WTC11 (cell line): ENCODE measurements at regions not wholly inside any gene's neighbourhood (a gene's known extent, or its start where the extent isn't known, plus 50 kb on each side); places are given as distances from the start of the nearest gene placed in this dataset.

Experiments used
- ATAC-seq: fragments of 200-7000 bp; cut with Tn5 transposase; 2 replicates; pipeline ENCODE4 v1.10.0; 2021; ENCODE audit warnings: mild to moderate bottlenecking, moderate library complexity
- CTCF ChIA-PET: fragments of 300-600 bp; sonication (Branson Sonifier 250); formaldehyde crosslinking; loops from one replicate; lab custom pipeline; 2021; ENCODE audit warnings: antibody characterized with exemption; lab: Charles Lee
- POLR2A ChIA-PET: fragments of 350-600 bp; sonication (Branson Sonifier 250); formaldehyde crosslinking; loops from one replicate; lab custom pipeline; 2021; ENCODE audit warnings: antibody characterized with exemption; lab: Charles Lee
- DNase-seq: peaks from one replicate; pipeline ENCODE4 v3.0.0; 2021; ENCODE audit warnings: low spot score
- H3K27ac Mint-ChIP-seq: 2 replicates; pipeline ENCODE4 v1.8.0; 2021; ENCODE audit warnings: mixed read lengths
- H3K27me3 Mint-ChIP-seq: 2 replicates; pipeline ENCODE4 v1.8.0; 2021; ENCODE audit warnings: low read depth, mild to moderate bottlenecking, moderate library complexity, mixed read lengths
- H3K36me3 Mint-ChIP-seq: 2 replicates; pipeline ENCODE4 v1.8.0; 2021; ENCODE audit warnings: mixed read lengths
- H3K4me1 Mint-ChIP-seq: 2 replicates; pipeline ENCODE4 v1.8.0; 2022; ENCODE audit warnings: mixed read lengths
- H3K4me3 Mint-ChIP-seq: 2 replicates; pipeline ENCODE4 v1.8.0; 2021; ENCODE audit warnings: mild to moderate bottlenecking, moderate library complexity, mixed read lengths
- H3K9me3 Mint-ChIP-seq: 2 replicates; pipeline ENCODE4 v1.8.0; 2021; ENCODE audit warnings: mixed read lengths
- CREB1 ChIP-seq: sonication (generic); formaldehyde crosslinking; IDR thresholded peaks from 2 replicates; pipeline ENCODE4 v1.8.0; 2023; ENCODE audit warnings: mild to moderate bottlenecking, missing genetic modification reagents
- ELF4 ChIP-seq: sonication (generic); formaldehyde crosslinking; IDR thresholded peaks from 2 replicates; pipeline ENCODE4 v1.8.1; 2022; ENCODE audit warnings: low read depth, mild to moderate bottlenecking, moderate library complexity, missing genetic modification reagents
- ETV6 ChIP-seq: sonication (generic); formaldehyde crosslinking; IDR thresholded peaks from 2 replicates; pipeline ENCODE4 v1.8.1; 2022; ENCODE audit warnings: mild to moderate bottlenecking, missing genetic modification reagents
- FOXJ3 ChIP-seq: sonication (generic); formaldehyde crosslinking; IDR thresholded peaks from 2 replicates; pipeline ENCODE4 v1.9.0; 2021; ENCODE audit warnings: missing genetic modification reagents, mild to moderate bottlenecking, borderline replicate concordance
- FOXK1 ChIP-seq: sonication (generic); formaldehyde crosslinking; IDR thresholded peaks from 2 replicates; pipeline ENCODE4 v1.8.0; 2022; ENCODE audit warnings: mild to moderate bottlenecking, moderate library complexity, missing genetic modification reagents
- HMGA2 ChIP-seq: fragments of 250-450 bp; sonication (Bioruptor Pico); IDR thresholded peaks from 2 replicates; pipeline ENCODE4 v1.4.0; 2021; ENCODE audit warnings: mild to moderate bottlenecking, moderate library complexity
- NFE2L1 ChIP-seq: sonication (generic); formaldehyde crosslinking; IDR thresholded peaks from 2 replicates; pipeline ENCODE4 v1.8.1; 2023; ENCODE audit warnings: missing genetic modification reagents
- RORB ChIP-seq: fragments of 250-450 bp; sonication (Bioruptor Pico); IDR thresholded peaks from 2 replicates; pipeline ENCODE4 v1.9.0; 2021; ENCODE audit warnings: mild to moderate bottlenecking
- SMAD4 ChIP-seq: sonication (generic); formaldehyde crosslinking; IDR thresholded peaks from 2 replicates; pipeline ENCODE4 v1.8.0; 2022; ENCODE audit warnings: mild to moderate bottlenecking, missing genetic modification reagents
- SOX15 ChIP-seq: fragments of 250-450 bp; sonication (Bioruptor Pico); IDR thresholded peaks from 2 replicates; pipeline ENCODE4 v1.9.0; 2021; ENCODE audit warnings: mild to moderate bottlenecking
- USF1 ChIP-seq: sonication (generic); formaldehyde crosslinking; IDR thresholded peaks from 2 replicates; pipeline ENCODE4 v1.8.0; 2022; ENCODE audit warnings: mild to moderate bottlenecking, missing genetic modification reagents
- USF2 ChIP-seq: sonication (generic); formaldehyde crosslinking; IDR thresholded peaks from 2 replicates; pipeline ENCODE4 v1.8.1; 2023; ENCODE audit warnings: mild to moderate bottlenecking, missing genetic modification reagents, moderate library complexity
- ZNF138 ChIP-seq: sonication (generic); formaldehyde crosslinking; conservative IDR thresholded peaks from 2 replicates; pipeline ENCODE4 v1.8.1; 2022; ENCODE audit warnings: mild to moderate bottlenecking, moderate library complexity, missing genetic modification reagents
- ZNF219 ChIP-seq: sonication (generic); formaldehyde crosslinking; IDR thresholded peaks from 2 replicates; pipeline ENCODE4 v1.8.0; 2023; ENCODE audit warnings: missing genetic modification reagents, mild to moderate bottlenecking, borderline replicate concordance
- ZNF317 ChIP-seq: sonication (generic); formaldehyde crosslinking; IDR thresholded peaks from 2 replicates; pipeline ENCODE4 v1.8.1; 2023; ENCODE audit warnings: low read depth, mild to moderate bottlenecking, moderate library complexity, missing genetic modification reagents, borderline replicate concordance
- ZNF423 ChIP-seq: fragments of 250-450 bp; sonication (Bioruptor Pico); IDR thresholded peaks from 2 replicates; pipeline ENCODE4 v2.1.2; 2022; ENCODE audit warnings: mild to moderate bottlenecking, moderate library complexity
- ZNF532 ChIP-seq: fragments of 250-450 bp; sonication (Bioruptor Pico); IDR thresholded peaks from 2 replicates; pipeline ENCODE4 v1.9.0; 2021; ENCODE audit warnings: mild to moderate bottlenecking, borderline replicate concordance
- TF ChIP-seq, protein P1 (sequence below): sonication (generic); formaldehyde crosslinking; IDR thresholded peaks from 2 replicates; pipeline ENCODE4 v1.8.0; 2023; ENCODE audit warnings: mild to moderate bottlenecking, missing genetic modification reagents
- TF ChIP-seq, protein P2 (sequence below): sonication (generic); formaldehyde crosslinking; IDR thresholded peaks from 2 replicates; pipeline ENCODE4 v1.8.0; 2022; ENCODE audit warnings: mild to moderate bottlenecking, missing genetic modification reagents
- TF ChIP-seq, protein P3 (sequence below): sonication (generic); formaldehyde crosslinking; IDR thresholded peaks from 2 replicates; pipeline ENCODE4 v1.8.1; 2022; ENCODE audit warnings: low read depth, mild to moderate bottlenecking, moderate library complexity, missing genetic modification reagents, borderline replicate concordance
- TF ChIP-seq, protein P4 (sequence below): sonication (generic); formaldehyde crosslinking; conservative IDR thresholded peaks from 2 replicates; pipeline ENCODE4 v1.8.1; 2022; ENCODE audit warnings: mild to moderate bottlenecking, missing genetic modification reagents

GRCh38 chr13:82698941-82699340, 1183.3 kb downstream of the SLITRK1 start:
- POLR2A ChIA-PET = no interaction called here
- CTCF ChIA-PET = no interaction called here
- H3K27ac Mint-ChIP-seq = no peak overlapping the region
- no peak for ATAC-seq
- H3K4me3 Mint-ChIP-seq = no peak overlapping the region
- no peaks in the 10 kb centered on the region for H3K27me3 Mint-ChIP-seq
- DNase-seq = no peak
- TF ChIP-seq ZNF423 (CRISPR knock-in tag) (no peak), FOXJ3 (no peak), ZNF532 (CRISPR knock-in tag) (no peak), ZNF317 (CRISPR knock-in tag) (no peak), NFE2L1 (CRISPR knock-in tag) (no peak), RORB (CRISPR knock-in tag) (no peak), USF1 (CRISPR knock-in tag) (no peak), HMGA2 (CRISPR knock-in tag) (no peak), SOX15 (CRISPR knock-in tag) (no peak), ZNF138 (CRISPR knock-in tag) (no peak), ZNF219 (no peak)
- TF ChIP-seq, protein P1, sequence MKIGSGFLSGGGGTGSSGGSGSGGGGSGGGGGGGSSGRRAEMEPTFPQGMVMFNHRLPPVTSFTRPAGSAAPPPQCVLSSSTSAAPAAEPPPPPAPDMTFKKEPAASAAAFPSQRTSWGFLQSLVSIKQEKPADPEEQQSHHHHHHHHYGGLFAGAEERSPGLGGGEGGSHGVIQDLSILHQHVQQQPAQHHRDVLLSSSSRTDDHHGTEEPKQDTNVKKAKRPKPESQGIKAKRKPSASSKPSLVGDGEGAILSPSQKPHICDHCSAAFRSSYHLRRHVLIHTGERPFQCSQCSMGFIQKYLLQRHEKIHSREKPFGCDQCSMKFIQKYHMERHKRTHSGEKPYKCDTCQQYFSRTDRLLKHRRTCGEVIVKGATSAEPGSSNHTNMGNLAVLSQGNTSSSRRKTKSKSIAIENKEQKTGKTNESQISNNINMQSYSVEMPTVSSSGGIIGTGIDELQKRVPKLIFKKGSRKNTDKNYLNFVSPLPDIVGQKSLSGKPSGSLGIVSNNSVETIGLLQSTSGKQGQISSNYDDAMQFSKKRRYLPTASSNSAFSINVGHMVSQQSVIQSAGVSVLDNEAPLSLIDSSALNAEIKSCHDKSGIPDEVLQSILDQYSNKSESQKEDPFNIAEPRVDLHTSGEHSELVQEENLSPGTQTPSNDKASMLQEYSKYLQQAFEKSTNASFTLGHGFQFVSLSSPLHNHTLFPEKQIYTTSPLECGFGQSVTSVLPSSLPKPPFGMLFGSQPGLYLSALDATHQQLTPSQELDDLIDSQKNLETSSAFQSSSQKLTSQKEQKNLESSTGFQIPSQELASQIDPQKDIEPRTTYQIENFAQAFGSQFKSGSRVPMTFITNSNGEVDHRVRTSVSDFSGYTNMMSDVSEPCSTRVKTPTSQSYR (CRISPR knock-in tag) = no peak
- TF ChIP-seq, protein P2, sequence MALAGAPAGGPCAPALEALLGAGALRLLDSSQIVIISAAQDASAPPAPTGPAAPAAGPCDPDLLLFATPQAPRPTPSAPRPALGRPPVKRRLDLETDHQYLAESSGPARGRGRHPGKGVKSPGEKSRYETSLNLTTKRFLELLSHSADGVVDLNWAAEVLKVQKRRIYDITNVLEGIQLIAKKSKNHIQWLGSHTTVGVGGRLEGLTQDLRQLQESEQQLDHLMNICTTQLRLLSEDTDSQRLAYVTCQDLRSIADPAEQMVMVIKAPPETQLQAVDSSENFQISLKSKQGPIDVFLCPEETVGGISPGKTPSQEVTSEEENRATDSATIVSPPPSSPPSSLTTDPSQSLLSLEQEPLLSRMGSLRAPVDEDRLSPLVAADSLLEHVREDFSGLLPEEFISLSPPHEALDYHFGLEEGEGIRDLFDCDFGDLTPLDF (CRISPR knock-in tag) = no peak
- TF ChIP-seq, all 79 proteins: peak for 0
- Mint-ChIP-seq H3K4me1 (peaks cover 7% of the 10 kb centered on the region), H3K36me3 (no peaks in the 10 kb centered on the region), H3K9me3 (no peaks in the 10 kb centered on the region)

DNA sequence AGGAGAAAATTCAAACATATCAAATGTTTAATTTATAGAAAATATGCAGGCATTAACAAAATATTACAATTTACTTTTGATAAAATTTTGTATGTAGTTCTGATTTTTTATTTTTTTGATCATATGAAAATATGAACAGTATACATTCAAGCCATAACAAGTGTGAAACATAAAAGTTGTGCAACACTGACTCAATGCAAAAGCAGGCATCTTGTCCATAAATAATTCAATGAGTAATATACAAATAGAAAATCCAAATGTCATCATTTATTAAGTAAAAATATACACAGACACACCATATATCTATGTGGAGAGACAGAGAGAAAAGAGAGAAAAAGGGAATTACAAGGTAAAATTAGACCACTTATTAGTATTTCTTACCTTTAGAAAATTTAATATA, 1183.9 kb downstream of the SLITRK1 start:
- no peak for ATAC-seq
- no peak overlapping the region for H3K27ac Mint-ChIP-seq
- no peak overlapping the region for H3K4me3 Mint-ChIP-seq
- no peak for DNase-seq
- ChIA-PET POLR2A (no interaction called here), CTCF (no interaction called here)
- no peaks in the 10 kb centered on the region for H3K9me3 Mint-ChIP-seq
- peaks cover 7% of the 10 kb centered on the region for H3K4me1 Mint-ChIP-seq
- no peaks in the 10 kb centered on the region; the same call in 1 of the 2 replicates for H3K27me3 Mint-ChIP-seq
- TF ChIP-seq SMAD4 (CRISPR knock-in tag) (no peak), CREB1 (CRISPR knock-in tag) (no peak), ELF4 (CRISPR knock-in tag) (no peak), NFE2L1 (CRISPR knock-in tag) (no peak), ETV6 (no peak), USF2 (CRISPR knock-in tag) (no peak), FOXK1 (no peak)
- TF ChIP-seq, protein P3, sequence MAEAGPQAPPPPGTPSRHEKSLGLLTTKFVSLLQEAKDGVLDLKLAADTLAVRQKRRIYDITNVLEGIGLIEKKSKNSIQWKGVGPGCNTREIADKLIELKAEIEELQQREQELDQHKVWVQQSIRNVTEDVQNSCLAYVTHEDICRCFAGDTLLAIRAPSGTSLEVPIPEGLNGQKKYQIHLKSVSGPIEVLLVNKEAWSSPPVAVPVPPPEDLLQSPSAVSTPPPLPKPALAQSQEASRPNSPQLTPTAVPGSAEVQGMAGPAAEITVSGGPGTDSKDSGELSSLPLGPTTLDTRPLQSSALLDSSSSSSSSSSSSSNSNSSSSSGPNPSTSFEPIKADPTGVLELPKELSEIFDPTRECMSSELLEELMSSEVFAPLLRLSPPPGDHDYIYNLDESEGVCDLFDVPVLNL (CRISPR knock-in tag) = no peak
- TF ChIP-seq, protein P4, sequence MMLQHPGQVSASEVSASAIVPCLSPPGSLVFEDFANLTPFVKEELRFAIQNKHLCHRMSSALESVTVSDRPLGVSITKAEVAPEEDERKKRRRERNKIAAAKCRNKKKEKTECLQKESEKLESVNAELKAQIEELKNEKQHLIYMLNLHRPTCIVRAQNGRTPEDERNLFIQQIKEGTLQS (CRISPR knock-in tag) = no peak
- no peaks in the 10 kb centered on the region for H3K36me3 Mint-ChIP-seq
